GM18511 (cell line): ENCODE measurements at regions not wholly inside any gene's neighbourhood (a gene's known extent, or its start where the extent isn't known, plus 50 kb on each side); places are given as distances from the start of the nearest gene placed in this dataset.
"Not testable (repeated sequence)": the region's sequence is repeated elsewhere in the genome, so short reads cannot be mapped to it uniquely, and the experiment has no call there.

ENCODE experiments used
- ATAC-seq: cut with Tn5 transposase; IDR thresholded peaks from one replicate; pipeline ENCODE4 v1.9.1; 2021; ENCODE audit warnings: mild to moderate bottlenecking, moderate library complexity; ENCODE audit not compliant: unreplicated experiment

DNA sequence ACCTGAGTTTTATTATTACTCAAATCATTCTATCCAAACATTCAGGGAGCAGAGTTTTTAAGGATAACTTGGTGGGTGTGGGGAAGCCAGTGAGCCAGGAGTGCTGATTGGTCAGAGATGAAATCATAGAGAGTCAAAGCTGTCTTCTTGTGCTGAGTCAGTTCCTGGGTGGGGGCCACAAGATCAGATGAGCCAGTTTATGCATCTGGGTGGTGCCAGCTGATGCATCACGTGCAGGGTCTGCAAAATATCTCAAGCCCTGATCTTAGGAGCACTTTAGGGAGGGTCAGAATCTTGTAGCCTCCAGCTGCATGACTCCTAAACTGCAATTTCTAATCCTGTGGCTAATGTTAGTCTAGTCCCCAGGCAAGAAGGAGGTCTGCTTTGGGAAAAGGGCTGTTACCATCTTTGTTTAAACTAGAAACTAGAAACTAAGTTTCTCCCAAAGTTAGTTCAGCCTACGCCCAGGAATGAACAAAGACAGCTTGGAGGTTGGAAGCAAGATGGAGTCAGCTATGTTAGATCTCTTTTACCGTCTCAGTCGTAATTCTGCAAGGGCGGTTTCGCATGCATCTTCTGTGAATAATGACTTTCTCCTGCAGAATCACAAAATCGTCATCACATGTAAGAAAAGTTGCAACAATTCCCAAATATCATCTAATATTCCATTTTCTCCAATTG lies 97.5 kb downstream of the ZNF664 start:
- ATAC-seq = not testable (repeated sequence)

DNA sequence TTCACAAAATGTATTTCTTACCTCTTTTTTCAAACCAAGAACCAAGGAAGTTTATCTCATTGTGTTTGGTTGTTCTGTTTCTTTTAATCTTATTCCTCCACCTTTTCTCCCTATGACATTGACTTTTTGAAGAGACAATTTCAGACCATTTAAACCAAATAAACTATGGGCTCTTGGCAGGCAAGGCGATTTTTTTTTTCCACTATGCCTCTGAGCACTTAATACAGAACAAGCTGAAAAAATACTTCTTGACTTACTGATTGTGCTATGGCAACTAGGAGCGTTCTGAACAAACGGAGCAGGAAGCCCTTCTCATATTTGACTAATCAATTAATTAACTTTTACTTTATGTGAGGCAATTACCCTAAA lies 98.0 kb downstream of the ZNF664 start:
- ATAC-seq = no peak

DNA sequence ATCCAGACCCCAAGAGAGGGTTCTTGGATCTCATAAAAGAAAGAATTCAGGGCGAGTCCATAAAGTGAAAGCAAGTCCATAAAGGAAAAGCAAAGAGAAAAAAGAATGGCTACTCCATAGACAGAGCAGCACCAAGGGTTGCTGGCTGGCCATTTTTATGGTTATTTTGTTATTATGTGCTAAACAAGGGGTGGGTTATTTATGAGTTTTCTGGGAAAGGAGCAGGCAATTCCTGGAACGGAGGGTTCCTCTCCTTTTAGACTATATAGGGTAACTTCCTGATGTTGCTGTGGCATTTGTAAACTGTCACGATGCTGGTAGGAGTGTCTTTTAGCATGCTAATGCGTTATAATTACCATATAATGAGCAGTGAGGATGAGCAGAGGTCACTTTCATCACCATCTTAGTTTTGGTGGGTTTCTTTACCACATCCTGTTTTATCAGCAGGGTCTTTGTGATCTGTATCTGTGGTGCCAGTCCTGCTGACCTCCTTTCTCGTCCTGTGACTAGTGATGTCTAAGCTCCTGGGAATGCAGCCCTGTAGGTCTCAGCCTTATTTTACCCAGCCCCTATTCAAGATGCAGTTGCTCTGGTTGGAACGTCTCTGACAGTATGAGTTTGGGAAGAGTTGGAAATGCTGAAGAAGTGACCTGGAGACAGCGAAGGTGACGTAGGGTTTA lies 100.5 kb downstream of the ZNF664 start:
- no peak for ATAC-seq

DNA sequence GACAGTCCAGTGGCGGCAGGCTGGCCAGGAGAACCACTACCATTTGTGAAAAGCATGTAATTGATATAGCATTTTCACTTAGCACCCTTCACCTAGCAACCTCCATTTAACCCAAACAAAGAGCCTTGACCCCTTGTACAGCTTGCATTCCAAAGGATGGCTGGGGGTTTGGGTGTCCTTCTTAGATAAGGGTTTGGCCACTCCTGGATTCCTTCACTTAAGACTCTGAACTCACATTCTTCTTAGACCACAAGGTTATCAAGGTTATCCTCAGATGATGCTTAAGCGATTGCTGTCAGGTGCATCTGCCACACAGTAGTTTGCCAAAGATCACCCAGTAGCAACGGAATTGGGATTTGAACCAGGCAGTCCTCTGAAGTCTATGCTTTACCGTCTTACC lies 102.8 kb downstream of the ZNF664 start:
- ATAC-seq = no peak

DNA sequence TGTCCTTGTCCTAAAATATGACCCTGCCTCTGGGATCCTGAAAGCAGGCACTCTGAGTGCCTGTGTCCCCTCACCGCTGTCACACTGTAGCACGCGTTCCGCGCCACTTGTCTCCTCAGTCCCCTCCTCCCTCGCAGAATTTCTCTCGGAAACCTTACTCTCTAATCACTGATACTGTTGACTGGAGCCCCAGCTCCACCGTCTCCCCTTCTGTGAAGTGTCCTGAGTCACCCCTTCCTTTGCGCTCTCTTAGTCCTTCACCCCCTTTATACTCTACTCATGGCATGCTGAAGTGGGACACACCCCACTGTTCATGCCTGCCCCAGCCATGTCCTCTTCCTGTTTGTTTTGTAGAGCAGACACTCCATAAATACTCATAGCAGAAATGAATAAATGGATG lies 104.7 kb downstream of the ZNF664 start:
- no peak for ATAC-seq

DNA sequence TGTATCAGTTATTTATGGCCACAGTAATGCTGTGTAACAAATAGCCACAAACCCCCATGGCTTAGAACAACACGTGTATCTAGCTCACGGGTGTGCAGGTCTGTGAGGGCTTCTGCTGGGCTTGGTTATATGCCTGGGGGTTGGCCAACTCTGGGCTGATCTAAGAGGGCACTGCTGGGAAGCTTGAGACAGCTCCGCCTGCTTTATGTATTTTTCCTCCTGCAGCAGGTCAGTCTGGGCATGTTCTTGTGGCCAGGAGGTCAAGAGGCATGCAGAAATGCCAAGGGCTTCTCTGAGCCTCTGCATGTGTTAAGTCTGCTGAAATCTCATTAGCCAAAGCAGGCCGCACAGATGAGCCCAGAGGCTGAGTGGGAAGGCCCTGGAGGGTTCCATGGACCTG lies 105.8 kb downstream of the ZNF664 start:
- ATAC-seq = no peak

DNA sequence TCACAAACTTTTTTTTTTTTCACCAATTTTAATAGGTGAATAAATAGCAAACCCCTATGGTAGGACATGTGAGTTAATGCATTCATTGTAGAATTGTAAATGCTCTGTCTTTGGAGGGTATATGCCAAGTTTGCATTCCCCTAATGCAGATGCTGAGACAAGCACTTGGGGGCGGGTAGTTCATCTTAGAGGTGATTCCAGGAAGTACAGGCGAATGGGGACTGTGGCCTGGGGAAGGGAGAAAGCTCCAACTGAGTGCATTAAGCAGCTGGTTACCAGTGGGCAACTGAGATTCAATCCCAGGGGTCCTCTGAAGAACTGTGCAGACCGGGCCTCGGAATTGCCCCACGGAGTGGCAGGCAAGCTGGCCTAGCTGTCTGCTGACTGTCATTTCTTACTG lies 107.6 kb downstream of the ZNF664 start:
- no peak for ATAC-seq

DNA sequence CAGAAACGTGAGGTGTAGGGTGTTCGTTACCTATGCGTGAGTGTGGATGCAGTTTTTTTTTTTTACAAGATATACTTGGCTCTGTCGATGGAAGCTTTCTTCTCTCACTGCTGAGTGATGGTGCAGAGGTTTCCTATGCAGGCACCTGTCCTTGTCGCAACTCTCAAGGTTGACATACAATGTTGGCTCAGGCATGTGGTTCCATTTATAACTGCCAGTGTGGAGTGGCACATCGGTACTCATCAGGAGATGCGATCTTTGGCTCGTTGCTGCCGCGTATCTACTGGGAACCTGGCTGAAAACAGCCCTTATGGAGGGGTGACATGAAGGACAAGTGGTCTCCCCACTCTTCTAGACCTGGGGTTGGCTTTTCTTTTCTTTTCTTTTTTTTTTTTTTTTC lies 109.0 kb downstream of the ZNF664 start:
- ATAC-seq = no peak

DNA sequence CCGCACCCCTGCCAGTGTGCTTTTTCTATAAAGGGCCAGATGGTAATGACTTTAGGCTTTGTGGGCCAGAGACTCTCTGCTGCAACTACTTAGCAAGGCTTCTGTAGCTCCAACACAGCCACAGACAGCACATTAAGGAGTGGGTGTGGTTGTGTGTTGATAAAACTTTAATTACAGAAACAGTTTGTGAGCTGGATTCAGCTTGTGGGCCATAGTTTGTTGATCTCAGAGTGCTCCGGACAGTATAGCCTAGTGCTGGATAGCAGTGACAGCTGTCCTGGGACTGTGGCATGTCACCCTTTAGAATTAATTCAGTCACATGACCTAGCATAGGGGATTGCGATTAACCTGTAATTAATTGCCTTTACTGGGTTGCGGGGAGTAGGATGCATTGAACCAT lies 109.7 kb downstream of the ZNF664 start:
- no peak for ATAC-seq

DNA sequence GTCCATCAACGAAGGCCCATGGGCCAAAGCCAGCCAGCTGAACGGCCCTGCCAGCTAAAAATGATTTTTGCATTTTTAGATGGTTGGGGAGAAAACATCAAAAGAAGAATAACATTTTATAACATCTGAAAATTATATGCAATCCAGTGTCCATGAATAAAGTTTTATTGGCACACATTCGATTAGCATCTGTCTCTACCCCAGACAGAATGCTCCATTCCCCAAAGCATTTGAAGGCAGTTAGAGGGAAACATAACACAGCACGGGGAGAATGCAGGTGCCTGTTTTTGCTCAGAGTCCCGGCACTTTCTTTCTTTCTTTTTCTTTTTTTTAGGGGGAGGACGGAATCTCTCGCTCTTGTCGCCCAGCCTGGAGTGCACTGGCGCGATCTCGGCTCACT lies 110.7 kb downstream of the ZNF664 start:
- ATAC-seq = no peak

DNA sequence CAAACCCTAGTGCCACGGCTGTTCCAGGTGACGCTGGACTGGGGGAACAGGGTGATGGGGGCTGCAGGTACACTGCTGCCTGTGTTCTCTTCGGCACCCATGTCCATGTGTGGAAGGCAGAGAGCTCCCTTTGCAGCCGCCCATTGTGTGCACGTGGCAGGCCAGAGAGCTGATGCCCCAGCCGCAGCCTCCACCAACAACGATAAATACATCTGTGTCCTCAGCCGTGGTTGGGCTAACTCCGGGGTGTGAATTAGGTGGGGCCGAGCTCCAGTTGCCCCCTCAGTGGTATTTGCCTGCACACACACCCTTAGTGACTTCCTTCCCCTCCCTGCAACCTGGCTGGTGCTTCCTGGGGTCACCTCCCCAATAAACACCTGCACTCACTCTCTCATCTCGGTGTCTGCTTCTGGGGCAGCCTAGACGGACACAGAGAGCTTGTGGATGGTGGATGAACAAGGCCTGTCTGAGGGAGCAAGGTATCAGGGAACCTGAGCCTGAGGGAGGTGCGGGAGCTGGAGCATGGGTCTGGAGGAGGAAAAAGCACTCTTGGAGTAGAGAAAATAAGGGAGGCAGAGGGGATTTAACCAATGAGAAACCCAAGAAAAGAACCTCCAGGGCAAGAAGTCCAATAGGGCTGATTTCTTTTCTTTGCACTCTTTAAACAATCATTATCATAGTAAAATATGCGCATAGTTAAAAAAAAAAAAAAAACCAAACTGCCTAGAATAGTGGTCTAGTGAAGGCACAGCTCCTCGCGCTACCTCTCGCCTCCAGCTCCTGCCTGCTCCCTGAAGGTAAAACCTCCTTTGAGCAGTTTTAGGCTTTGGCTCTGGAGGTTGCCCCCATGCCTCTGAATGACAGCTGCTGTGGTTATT lies 112.6 kb downstream of the ZNF664 start:
- no peak for ATAC-seq

DNA sequence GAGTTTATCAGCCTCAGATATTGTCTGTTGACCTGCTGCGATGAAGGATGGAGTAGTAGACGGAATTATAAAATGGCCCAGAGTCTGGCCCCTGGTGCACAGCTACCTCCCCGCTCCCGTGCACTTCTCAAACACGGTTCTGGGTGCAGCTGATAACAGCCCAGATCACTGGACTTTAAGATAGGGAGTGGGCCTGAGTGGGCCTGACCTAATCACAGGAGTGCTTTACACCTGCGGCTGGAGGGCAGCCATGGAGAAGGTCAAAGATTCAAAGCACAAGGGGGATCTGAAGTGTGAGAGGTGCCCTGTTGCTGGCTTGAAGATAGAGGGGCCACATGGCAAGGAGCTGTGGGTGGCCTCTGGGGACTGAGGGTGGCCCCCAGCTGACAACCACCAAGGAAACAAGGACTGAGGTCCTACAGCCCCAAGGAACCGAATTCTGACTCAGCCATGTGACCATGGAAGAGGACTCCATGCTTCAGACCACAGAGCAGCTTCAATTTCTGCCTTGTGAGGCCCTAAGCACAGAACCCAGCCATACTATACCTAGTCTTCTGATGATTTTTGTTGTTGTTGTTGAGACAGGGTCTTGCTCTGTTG lies 113.4 kb downstream of the ZNF664 start:
- ATAC-seq = no peak

DNA sequence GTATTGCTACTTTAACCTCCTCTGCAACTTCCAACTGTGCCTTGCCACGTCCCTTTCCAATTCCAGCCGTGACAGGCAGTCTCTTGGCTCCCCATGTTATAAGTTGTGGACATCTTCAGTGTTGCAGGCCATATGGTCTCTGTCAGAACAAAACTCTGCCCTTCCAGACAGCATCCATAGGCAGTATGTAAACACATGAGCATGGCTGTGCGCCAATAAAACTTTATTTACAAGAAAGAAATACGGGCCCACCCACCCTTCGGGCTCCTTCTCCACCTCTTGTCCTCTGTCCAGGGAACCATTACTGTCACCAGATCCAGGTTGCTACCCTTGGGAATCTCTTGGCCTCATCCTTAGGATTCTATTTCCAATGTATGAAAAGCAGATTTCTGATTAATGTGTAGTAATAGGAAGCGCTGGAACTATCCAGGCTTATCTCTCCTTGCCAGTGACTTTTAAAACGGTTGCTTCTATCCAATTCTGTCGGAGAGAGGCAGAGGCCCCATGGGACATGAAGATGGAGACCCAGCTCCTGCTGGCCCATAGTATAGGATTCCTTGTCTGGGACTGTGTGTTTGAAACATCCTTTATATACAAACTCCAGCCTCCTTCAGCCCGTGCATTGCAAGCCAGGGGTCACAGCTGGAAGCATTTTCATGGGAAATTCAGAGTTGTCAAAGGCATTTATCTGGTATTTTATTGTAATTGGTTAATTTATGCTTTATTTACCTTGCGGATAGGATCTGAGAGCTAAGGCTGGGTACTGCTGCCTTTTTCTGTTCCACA lies 114.4 kb downstream of the ZNF664 start:
- ATAC-seq = no peak

DNA sequence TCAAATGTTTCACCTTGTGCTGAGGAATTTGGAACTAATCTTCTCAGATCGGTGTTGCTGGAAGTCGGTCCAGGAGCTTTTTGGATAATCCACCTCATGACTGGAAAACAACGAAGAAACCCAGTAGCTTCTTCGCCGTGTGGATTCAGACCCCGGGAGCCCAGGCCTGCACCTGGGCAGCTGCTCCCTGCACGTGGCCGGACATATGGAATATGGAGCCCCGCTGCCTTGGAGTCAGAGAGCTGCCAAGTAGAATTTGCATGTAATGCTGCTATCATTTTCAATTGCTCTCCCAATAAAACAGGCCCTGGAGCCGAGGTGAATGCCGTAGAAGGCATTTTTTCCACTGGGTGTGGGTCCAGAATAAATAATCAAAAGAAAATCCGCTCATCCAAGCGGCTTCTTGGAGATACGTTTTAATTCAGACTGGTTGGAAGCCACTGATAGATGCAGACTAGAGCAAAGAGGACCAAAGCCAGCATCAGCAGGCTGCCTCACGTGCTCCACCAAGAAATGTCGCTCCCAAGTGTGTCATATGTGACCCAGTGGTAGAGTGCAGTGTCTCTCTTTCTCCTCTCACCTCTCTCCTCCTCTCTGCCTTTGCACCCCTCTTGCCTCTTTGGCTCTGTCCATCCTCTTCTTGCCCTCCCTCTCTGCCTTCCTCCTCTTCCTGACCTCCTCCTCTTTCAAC lies 115.3 kb downstream of the ZNF664 start:
- ATAC-seq = no peak

DNA sequence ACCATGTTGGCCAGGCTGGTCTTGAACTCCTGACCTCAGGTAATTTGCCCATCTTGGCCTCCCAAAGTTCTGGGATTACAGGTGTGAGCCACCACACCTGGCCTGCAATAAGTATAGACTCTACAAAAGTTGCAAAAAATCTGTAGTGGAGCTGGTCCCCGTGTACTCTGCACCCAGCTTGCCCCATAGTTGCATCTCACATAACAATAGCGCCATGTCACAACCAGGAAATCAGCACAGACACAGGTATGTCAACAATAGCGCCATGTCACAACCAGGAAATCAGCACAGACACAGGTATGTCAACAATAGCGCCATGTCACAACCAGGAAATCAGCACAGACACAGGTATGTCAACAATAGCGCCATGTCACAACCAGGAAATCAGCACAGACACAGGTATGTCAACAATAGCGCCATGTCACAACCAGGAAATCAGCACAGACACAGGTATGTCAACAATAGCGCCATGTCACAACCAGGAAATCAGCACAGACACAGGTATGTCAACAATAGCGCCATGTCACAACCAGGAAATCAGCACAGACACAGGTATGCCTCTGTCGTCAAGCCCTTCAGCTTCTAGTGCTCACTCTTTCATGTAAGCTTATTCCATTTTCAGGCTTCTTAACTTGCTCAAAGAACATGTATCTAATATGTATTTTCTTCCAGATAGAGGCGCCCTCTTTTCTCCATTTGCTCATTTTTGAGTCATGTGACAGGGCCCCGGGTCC lies 116.3 kb downstream of the ZNF664 start:
- ATAC-seq = not testable (repeated sequence)

DNA sequence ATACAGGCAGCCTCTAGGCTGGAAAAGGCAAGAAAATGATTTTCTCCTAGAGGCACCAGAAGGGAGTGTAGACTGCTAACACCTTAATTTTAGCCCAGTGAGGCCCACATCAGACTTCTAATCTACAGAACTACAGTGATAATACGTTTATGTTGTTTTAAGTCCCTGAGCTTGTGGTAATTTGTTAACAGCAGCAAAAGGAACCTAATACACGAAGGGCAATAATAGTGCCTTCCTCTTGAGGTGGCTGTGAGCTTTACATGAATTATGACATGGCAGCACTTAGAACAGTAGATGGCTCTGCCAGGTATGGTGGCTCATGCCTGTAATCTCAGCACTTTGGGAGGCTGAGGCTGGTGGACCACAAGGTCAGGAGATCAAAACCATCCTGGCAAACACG lies 118.8 kb downstream of the ZNF664 start:
- no peak for ATAC-seq

DNA sequence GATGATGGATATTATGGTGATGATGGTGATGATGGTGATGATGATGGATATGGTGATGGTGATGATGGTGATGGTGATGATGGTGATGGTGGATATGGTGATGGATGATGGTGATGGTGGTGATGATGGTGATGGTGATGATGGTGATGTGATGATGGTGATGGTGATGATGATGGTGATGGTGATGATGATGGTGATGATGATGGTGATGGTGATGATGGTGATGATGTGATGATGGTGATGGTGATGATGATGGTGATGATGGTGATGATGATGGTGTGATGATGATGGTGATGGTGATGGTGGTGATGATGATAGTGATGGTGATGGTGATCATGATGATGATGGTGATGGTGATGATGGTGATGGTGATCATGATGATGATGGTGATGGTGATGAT lies 119.5 kb downstream of the ZNF664 start:
- not testable (repeated sequence) for ATAC-seq

DNA sequence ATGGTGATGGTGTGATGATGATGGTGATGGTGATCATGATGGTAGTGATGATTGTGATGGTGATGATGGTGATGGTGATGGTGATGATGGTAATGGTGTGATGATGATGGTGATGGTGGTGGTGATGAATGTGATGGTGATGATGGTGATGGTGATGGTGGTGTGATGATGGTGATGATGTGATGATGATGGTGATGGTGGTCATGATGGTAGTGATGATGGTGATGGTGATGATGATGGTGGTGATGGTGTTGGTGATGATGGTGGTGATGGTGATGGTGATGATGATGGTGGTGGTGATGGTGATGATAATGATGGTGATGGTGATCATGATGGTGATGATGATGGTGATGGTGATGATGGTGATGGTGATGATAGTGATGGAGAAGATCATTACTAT lies 120.3 kb downstream of the ZNF664 start:
- no peak for ATAC-seq

DNA sequence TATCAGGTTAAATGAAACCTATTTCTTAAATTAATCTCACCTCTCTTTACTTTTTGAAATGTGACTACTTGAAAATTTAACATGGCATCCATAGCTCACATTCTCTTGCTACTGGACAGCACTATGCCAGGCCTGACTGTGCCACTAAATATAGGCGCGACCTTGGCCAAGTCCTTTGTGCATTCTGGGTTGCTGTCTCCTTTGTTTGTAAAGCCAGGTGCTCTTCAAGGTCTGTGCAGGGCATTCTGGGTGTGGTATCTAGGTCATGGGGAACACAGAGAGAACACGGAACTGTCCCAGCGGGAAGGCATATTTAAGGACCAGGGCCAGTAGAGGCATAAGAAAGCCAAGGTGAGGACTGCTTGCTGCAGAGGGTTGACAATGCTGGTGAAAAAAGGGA lies 121.2 kb downstream of the ZNF664 start:
- no peak for ATAC-seq
